EH (cell line): ENCODE measurements at regions not wholly inside any gene's neighbourhood (a gene's known extent, or its start where the extent isn't known, plus 50 kb on each side); places are given as distances from the start of the nearest gene placed in this dataset.
A peak's percentile ranks its signal among the peaks of the same experiment; 100 is the strongest.

ENCODE experiments used
- DNase-seq: peaks from one replicate; pipeline ENCODE4 v3.0.0-alpha.2; 2015; ENCODE audit warnings: low read depth

DNA sequence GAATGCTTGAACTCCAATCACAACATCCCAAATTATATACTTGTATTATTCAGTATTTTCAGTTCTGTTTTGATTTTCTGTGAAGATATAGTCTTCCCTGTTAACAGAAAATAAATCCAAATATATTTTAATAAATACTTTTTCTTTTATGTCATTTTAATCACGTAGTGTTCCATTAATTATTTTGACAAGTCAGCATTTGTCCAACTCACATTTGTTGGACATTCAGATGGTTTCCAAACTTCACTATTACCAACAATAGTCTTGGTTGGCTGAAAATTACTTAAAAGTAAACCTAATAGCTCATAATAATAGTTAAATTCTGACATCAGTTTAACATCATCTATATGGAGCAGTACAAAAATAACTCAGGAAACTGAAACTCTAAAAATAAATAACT is 60.7 kb upstream of the SPANXD start:
- DNase-seq, result no peak

DNA sequence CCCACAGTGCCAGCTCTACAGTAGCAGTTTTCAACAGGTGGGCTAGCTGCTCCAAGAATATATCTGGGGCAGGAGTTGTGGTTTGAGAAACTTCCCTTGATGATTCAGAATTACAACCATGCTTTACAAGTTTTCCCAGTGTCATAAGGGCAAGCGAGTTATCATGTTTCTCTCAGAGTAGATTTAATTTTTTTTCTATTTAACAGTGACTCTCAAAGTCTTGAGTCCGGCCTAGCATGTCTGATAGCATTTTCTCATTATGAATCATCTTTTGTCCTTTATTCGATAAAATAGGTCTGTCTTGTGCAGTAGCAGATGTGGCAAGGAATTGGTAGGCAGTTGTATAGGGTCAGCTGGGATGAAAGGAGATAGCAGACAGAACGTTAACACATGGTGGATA is 62.2 kb upstream of the SPANXD start:
- DNase-seq, result peak; percentile 36

DNA sequence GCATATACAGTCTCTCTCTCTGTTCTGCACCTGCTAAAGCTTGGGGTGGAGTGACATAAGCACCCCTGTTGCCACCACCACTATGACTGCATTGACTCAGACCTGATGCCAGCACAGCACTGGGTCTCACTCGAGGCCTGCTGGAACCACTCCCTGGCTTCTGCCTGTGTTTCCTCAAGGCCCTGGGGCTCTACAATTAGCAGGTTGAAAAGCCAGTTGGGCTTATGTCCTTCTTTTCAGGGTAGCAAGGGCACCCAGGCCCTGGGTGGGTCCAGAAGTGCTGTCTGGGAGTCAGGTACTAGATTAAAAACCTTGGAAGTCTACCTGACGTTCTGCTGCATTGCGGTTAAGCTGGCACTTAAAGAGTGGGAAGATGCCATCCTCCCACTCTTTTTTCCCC is 50.5 kb upstream of the MAGEC3 start:
- DNase-seq, result no peak
